ENCODE measurements at regions not wholly inside any gene's neighbourhood (a gene's known extent, or its start where the extent isn't known, plus 50 kb on each side); places are given as distances from the start of the nearest gene placed in this dataset.

- H3K4me3 ChIP-seq (ENCODE audit: low read depth, low read length) = no peak overlapping the region
- DNase-seq (ENCODE audit: low read depth) = no peak
- TF ChIP-seq CTCF (conservative IDR thresholded peaks at IDR 0.05; ENCODE audit: low read depth, low read length) = no peak
Observed at GRCh38 chr18:79597176-79597830, 82.3 kb upstream of the CTDP1 start.

- H3K4me3 ChIP-seq (ENCODE audit: low read depth, low read length) = no peak overlapping the region
- no peak for TF ChIP-seq CTCF (conservative IDR thresholded peaks at IDR 0.05; ENCODE audit: low read depth, low read length)
- DNase-seq (ENCODE audit: low read depth) = no peak
Observed at GRCh38 chr18:79597831-79598632, 81.6 kb upstream of the CTDP1 start.

GRCh38 chr18:79598633-79599175 is 80.9 kb upstream of the CTDP1 start:
- TF ChIP-seq CTCF (conservative IDR thresholded peaks at IDR 0.05; ENCODE audit: low read depth, low read length) = no peak
- DNase-seq (ENCODE audit: low read depth) = no peak
- H3K4me3 ChIP-seq (ENCODE audit: low read depth, low read length) = no peak overlapping the region

- no peak overlapping the region for H3K4me3 ChIP-seq (ENCODE audit: low read depth, low read length)
- no peak for TF ChIP-seq CTCF (conservative IDR thresholded peaks at IDR 0.05; ENCODE audit: low read depth, low read length)
- DNase-seq (ENCODE audit: low read depth) = no peak
Observed at GRCh38 chr18:79599441-79599931, 80.1 kb upstream of the CTDP1 start.

- DNase-seq (ENCODE audit: low read depth) = no peak
- TF ChIP-seq CTCF (conservative IDR thresholded peaks at IDR 0.05; ENCODE audit: low read depth, low read length) = no peak
- no peak overlapping the region for H3K4me3 ChIP-seq (ENCODE audit: low read depth, low read length)
Observed at GRCh38 chr18:79600141-79600540, 79.5 kb upstream of the CTDP1 start.

GRCh38 chr18:79600596-79600995 is 79.0 kb upstream of the CTDP1 start:
- H3K4me3 ChIP-seq (ENCODE audit: low read depth, low read length) = no peak overlapping the region
- TF ChIP-seq CTCF (conservative IDR thresholded peaks at IDR 0.05; ENCODE audit: low read depth, low read length) = no peak
- DNase-seq (ENCODE audit: low read depth) = no peak
